ENCODE measurements at regions not wholly inside any gene's neighbourhood (a gene's known extent, or its start where the extent isn't known, plus 50 kb on each side); places are given as distances from the start of the nearest gene placed in this dataset.

DNA sequence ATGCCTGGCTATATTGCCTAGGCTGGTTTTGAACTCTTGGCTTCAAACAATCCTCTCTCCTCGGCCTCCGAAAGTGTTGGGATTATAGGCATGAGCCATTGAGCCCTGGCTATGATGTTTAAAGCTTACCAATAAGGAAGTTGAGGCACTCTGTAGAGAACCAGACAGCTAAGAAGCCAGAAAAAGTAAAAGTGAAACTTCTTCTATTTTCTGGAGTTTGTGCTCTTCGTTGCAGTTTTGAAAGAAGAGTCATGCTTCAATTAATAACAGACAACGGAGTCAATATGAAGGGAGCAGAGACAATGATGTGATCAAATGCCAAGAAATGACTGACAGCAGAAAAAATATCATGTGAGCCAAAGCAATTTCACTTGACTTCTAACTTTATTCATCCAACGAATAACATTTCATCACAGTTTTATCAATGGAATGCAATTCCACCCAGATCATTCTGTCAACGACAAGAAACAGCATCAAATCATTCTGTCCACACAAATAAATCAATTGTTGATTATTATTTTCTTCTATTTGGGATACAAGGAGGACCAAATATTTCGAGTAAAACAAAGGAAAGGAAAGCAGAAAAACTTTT lies 175.5 kb upstream of the CELF4 start:
- DNase-seq (ENCODE audit: low spot score), result no peak
- TF ChIP-seq, protein P1, sequence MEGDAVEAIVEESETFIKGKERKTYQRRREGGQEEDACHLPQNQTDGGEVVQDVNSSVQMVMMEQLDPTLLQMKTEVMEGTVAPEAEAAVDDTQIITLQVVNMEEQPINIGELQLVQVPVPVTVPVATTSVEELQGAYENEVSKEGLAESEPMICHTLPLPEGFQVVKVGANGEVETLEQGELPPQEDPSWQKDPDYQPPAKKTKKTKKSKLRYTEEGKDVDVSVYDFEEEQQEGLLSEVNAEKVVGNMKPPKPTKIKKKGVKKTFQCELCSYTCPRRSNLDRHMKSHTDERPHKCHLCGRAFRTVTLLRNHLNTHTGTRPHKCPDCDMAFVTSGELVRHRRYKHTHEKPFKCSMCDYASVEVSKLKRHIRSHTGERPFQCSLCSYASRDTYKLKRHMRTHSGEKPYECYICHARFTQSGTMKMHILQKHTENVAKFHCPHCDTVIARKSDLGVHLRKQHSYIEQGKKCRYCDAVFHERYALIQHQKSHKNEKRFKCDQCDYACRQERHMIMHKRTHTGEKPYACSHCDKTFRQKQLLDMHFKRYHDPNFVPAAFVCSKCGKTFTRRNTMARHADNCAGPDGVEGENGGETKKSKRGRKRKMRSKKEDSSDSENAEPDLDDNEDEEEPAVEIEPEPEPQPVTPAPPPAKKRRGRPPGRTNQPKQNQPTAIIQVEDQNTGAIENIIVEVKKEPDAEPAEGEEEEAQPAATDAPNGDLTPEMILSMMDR (IDR thresholded peaks at IDR 0.05), result no peak

GRCh38 chr18:37734406-37734805 lies 168.8 kb upstream of the CELF4 start:
- H3K4me1 ChIP-seq (ENCODE audit: control insufficient read depth in 1 of 2, low read depth in 2 of 2), result no peaks in the 10 kb centered on the region
- TF ChIP-seq, protein P1 (IDR thresholded peaks at IDR 0.05), result no peak
- no peak overlapping the region for H3K27ac ChIP-seq
- DNase-seq (ENCODE audit: low spot score) (no peak), ATAC-seq (ENCODE audit: insufficient number of reproducible peaks, low FRiP score, low read depth) (no peak)
- no peak overlapping the region for H3K4me3 ChIP-seq
- no peaks in the 10 kb centered on the region for H3K36me3 ChIP-seq
- no peaks in the 10 kb centered on the region for H3K9me3 ChIP-seq
- H3K27me3 ChIP-seq (replicated peaks; ENCODE audit: insufficient read depth), result no peaks in the 10 kb centered on the region

More for the DNA sequence above, 175.5 kb upstream of the CELF4 start:
- H3K4me1 ChIP-seq (ENCODE audit: control insufficient read depth in 1 of 2, low read depth in 2 of 2), result no peaks in the 10 kb centered on the region
- no peaks in the 10 kb centered on the region for H3K36me3 ChIP-seq
- no peaks in the 10 kb centered on the region for H3K9me3 ChIP-seq
- no peaks in the 10 kb centered on the region for H3K27me3 ChIP-seq (replicated peaks; ENCODE audit: insufficient read depth)
- no peak overlapping the region for H3K27ac ChIP-seq
- no peak overlapping the region for H3K4me3 ChIP-seq
- no peak for ATAC-seq (ENCODE audit: insufficient number of reproducible peaks, low FRiP score, low read depth)

DNA sequence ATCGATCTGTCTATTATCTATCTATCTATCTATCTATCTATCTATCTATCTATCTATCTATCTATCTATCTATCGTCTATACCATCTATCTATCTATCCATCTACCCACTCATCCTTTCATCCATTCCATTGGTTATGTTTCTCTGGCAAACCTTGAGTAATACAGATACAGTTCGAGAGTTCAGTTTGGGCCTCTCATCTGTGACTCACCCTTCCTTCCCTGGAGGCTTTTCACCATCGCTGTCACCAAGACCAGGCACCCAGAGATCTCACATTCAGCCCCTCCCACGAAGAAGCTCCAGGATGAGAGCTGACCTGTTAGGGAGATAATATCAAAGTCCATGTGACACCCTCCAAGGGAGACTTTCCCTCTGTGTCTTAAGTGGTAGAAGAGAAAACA lies 164.1 kb upstream of the CELF4 start:
- Histone ChIP-seq H3K4me3 (no peak overlapping the region), H3K4me1 (ENCODE audit: control insufficient read depth in 1 of 2, low read depth in 2 of 2) (no peaks in the 10 kb centered on the region), H3K27me3 (replicated peaks; ENCODE audit: insufficient read depth) (no peaks in the 10 kb centered on the region), H3K27ac (no peak overlapping the region), H3K36me3 (no peaks in the 10 kb centered on the region), H3K9me3 (no peaks in the 10 kb centered on the region)
- no peak for ATAC-seq (ENCODE audit: insufficient number of reproducible peaks, low FRiP score, low read depth)
- DNase-seq (ENCODE audit: low spot score), result no peak
- TF ChIP-seq, protein P1 (IDR thresholded peaks at IDR 0.05), result no peak

DNA sequence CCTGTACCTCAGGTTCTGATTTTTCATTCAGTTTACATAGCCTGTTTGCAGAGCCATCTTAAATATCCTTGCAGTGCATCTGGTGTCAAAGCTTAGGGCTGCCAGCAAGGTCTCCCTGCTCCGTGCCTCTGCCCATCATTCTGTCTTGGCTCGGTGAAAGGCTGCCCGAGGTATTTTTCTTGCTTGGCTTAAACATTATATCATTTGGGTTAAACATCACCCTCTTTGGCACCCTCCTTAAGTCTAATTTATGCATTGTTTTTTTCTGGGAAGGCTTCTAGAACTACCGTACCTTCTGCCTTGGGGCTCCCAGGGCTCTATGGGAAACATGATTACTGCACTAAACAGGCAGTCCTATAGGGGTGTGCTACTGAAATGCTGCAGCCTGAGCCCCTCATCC lies 158.6 kb upstream of the CELF4 start:
- ATAC-seq (ENCODE audit: insufficient number of reproducible peaks, low FRiP score, low read depth) (no peak), DNase-seq (ENCODE audit: low spot score) (no peak)
- Histone ChIP-seq H3K9me3 (no peaks in the 10 kb centered on the region), H3K27me3 (replicated peaks; ENCODE audit: insufficient read depth) (no peaks in the 10 kb centered on the region), H3K36me3 (no peaks in the 10 kb centered on the region), H3K27ac (no peak overlapping the region), H3K4me3 (no peak overlapping the region), H3K4me1 (ENCODE audit: control insufficient read depth in 1 of 2, low read depth in 2 of 2) (no peaks in the 10 kb centered on the region)
- TF ChIP-seq, protein P1 (IDR thresholded peaks at IDR 0.05), result no peak

- DNase-seq (ENCODE audit: low spot score) (no peak), ATAC-seq (ENCODE audit: insufficient number of reproducible peaks, low FRiP score, low read depth) (no peak)
- H3K36me3 ChIP-seq, result no peaks in the 10 kb centered on the region
- no peaks in the 10 kb centered on the region for H3K4me1 ChIP-seq (ENCODE audit: control insufficient read depth in 1 of 2, low read depth in 2 of 2)
- H3K27me3 ChIP-seq (replicated peaks; ENCODE audit: insufficient read depth), result no peaks in the 10 kb centered on the region
- no peak overlapping the region for H3K4me3 ChIP-seq
- H3K27ac ChIP-seq, result no peak overlapping the region
- no peaks in the 10 kb centered on the region for H3K9me3 ChIP-seq
- TF ChIP-seq, protein P1 (IDR thresholded peaks at IDR 0.05), result no peak
Measured at GRCh38 chr18:37721544-37722522, 156.2 kb upstream of the CELF4 start.
